Glomerular visceral epithelial cell (primary cell): ENCODE measurements at regions not wholly inside any gene's neighbourhood (a gene's known extent, or its start where the extent isn't known, plus 50 kb on each side); places are given as distances from the start of the nearest gene placed in this dataset.
"Not testable (repeated sequence)": the region's sequence is repeated elsewhere in the genome, so short reads cannot be mapped to it uniquely, and the experiment has no call there.

Source experiments
- DNase-seq: peaks from one replicate; pipeline ENCODE4 v3.0.0-alpha.2; 2016; ENCODE audit errors: extremely low spot score

GRCh38 chr13:26483546-26483945 is 73.9 kb upstream of the WASF3 start:
- no peak for DNase-seq

DNA sequence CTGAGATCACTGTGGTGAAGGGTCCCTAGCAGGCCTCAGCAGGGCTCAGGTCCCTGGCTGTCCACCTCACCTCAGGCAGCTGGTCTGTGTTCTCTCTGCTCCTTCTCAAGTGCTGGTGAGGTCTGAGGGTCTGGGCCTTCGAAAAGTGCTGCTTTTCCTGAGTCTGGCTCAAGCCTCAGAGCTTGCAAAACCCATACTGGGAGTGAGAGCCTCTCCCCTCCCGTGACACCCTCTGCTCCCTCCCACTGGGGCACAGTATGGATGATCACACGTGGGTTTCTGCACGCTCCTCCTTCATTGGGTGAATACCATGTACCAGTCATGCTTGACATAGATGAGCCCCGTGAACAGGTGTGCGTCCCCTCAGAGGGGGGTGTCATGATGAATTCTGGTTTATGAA is 73.3 kb upstream of the WASF3 start:
- no peak for DNase-seq

DNA sequence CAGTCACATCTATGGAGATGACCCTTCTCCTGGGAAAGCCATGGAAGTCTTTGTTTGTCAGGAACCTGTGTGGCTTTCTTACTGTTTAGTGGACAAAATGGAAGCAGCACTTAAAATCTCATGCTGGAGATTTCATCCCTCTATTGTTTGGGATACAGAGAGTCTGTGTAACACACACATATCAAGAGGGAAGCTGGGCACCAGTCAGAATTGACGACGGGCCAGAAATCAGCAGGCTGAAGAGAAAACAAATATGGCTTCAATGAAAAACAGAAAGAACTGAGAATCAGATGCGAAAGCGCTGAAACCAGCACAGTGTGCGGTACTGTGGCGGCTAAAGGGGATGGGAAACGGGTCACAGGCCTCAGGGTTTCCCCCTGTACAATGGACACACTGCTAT is 72.2 kb upstream of the WASF3 start:
- no peak for DNase-seq

GRCh38 chr13:26485786-26486185 is 71.7 kb upstream of the WASF3 start:
- DNase-seq = no peak

DNA sequence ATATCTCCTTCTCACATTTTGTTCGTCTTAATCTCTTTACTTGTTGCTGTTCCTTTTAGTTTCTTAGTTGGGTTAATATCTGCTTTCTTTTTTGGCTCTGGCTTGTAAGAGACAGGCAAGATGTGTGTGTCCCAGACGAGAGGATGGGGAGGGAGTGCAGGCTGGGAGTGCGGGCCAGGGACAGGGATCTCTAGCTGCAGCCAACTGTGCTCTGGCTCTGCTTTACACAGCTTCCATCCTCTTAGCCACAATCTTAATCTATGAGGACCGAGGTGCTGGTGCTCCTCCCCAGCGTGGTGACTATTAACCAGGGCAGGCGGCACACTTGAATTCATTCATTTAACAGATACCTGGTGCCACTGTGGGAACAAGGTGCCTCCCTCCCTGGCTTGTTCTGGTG is 70.9 kb upstream of the WASF3 start:
- no peak for DNase-seq

DNA sequence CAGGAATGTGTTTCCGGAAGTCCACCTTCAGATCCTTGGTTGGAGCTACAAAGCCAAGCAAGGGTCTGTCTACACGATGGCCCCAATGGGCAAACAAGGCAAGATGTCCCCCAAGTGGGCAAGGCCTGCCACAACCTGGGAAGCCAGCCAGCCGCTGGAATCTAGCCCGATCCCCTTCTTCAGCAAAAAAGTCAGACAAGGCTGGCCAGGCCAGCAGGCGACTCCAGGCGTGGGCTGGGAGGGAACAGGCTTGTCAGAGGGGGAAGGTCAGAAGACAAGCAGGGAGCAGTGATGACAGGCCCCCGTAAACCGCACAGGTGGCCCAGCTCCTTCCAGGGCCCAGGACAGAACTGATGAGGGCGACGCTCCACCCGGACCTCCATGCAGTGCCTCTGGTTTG is 69.7 kb upstream of the WASF3 start:
- no peak for DNase-seq

- DNase-seq = no peak
Observed at GRCh38 chr13:26488236-26489003, 69.1 kb upstream of the WASF3 start.

- not testable (repeated sequence) for DNase-seq
Observed at GRCh38 chr13:26492301-26492700, 65.2 kb upstream of the WASF3 start.

GRCh38 chr13:26494571-26495195 is 62.8 kb upstream of the WASF3 start:
- no peak for DNase-seq

DNA sequence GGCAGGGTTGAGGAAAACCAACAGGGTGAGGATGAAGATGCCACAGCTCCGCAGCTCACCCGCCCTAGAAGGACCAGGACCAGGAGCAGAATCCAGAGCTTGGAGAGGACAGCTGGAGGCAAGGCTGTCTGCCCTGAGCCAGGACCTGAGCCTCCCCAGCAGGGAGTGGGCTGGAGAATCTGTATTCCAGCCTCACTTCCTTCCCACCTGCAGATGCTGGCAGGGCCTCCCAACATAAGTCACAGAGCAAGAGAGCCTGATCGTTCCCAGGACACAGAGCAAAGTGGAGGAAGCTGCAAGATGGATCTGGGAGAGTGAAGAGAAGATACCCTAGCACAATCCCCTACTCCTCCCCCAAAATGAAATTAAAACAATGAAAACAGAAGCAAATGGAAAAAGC is 61.7 kb upstream of the WASF3 start:
- no peak for DNase-seq

DNA sequence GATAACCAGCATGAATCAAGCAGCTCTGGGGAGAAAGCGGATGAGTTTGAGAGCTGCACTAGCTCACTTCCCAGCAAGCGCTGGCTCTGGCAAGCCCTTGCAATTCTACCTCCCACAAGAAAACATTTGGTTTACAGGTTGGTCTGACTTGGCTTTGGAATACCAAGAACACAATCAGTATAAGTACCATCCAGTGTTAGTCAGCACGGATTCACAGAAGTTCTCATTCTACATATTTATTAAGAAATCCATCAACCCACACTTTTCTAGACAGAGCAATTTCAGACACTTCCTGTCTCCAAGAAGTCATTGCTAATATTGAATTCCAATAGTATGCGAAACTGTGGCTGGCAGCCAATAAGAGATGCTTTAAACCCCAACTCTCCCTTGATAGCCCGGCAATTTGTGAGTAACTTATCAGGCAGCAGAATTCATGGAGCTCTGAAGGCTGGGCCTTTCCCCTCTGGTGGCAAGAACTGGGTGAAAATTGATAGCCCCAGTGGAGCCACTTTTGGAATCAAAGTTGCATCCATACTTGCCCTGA is 59.4 kb upstream of the WASF3 start:
- no peak for DNase-seq

DNA sequence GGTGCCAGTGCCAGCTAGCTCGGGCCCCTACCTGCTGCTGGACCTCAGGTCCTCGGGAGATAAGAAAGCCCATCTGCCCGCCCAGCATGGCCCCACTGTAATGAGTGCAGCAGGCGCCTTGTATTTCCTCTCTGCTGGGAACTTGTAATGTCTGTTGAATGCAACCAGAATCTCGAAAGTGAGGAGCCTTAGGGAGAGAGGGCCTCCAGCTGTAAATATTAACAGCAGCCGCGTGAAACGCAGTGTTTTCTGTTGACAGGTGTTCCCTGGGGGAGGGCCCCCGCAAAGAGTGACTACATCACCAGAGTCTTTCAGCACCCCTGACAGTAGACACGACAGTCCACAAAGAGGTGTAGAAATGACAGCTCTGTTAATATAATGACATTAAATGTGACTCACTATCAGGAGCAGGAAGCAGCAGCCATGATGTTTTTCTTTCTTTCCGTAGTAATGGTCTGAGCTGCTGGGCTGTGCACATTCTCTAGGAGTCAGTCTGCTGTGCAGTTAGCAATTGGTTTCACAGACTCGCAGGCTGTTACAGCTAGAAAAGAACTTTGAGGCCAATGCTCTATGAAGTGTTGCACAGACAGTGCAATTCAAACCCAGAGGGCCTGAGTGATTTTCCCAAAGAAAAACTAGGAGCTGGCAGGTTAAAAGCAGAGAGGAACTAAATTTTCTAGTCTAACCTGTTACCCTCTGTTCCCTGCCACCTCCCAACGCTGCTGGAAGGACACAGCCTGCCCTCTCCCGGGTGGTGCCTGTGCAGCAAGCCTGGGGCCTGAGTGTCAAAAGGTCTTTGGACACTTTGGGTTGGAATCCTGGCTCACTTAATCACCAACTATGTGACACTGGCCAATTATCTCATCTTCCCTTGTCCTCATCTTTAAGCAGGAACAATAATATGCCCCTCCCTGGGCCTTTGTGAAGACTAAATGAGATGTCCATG is 58.6 kb upstream of the WASF3 start:
- DNase-seq = no peak

DNA sequence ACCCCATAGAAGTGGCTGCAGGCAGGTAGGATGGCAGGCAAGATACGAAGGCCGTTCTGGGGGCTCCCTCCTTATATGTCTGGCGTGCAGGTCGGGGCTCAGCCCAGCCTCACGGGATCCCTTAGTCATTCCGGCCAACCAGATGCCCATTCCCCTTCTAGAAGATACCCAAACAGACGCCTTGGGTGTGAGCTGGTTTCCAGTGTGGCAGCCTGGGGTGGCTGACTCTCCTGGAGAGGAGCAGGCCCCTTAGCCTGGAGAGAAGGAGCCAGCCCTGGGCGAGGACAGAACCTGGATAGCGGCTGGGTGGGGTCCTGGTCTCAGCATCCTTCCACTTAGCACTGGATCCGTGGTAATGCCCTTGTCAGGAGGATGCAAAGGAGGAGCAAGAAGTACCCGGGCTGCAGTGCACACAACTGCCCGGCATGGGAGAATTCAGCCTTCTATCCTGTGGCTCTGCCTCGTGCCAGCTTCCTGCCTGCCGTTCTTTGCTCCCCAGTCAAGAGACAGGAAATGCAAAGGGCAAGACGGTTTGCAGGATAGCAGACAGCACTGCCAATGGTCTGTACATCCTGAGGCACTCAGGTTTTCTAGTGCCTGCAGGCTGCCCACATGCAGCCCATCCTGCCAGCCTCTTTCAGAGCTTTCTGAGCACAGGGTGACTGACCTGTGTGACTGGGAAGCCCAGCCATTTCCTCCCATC is 56.7 kb upstream of the WASF3 start:
- no peak for DNase-seq

GRCh38 chr13:26501641-26502040 is 55.8 kb upstream of the WASF3 start:
- no peak for DNase-seq

DNA sequence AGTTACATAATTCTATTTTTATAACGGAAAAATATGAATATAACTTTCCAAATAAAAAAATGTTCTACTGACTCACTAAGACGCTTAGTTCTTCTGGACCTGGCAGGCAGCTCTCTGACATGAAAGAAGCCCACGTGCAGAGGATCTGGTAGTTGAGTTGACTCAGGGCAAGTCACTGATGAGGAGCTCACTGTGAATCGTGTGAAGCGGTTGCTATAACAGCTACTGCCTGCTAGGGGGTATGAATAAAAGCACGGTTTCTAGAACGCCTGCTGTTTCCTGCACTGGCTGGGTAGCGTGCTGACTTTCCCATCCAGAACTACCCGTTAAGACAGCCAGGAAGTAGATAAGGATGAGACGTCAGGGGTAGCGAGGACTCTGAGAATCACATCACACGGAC is 54.7 kb upstream of the WASF3 start:
- no peak for DNase-seq

- DNase-seq = no peak
Observed at GRCh38 chr13:26503826-26504594, 53.5 kb upstream of the WASF3 start.
